ENCODE measurements at regions not wholly inside any gene's neighbourhood (a gene's known extent, or its start where the extent isn't known, plus 50 kb on each side); places are given as distances from the start of the nearest gene placed in this dataset.
A peak's percentile ranks its signal among the peaks of the same experiment; 100 is the strongest.

- DNase-seq, result no peak
Observed at GRCh38 chr4:179941911-179942310, 2301.3 kb upstream of the TENM3 start.

GRCh38 chr4:179976777-179977176 is 2266.4 kb upstream of the TENM3 start:
- no peak for DNase-seq

DNA sequence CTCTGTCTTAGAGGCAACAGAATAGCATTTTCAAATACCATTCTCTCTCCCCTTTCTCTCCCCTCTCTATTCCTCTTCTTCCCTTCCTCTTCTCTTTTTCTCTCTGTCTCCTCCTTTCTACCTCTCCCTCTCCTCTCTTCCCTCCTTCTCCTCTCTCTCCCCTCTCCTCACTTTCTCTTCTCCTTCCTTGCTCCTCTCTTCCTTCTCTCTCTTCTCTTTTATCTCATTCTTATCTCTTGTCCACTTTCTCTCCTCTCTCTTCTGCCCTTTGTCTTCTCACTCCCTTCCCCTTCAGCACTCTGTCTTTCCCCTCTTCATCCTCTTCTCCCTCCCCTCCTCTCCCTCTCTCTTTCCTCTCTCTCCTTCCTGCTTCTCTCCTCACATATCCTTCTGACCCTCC is 2265.8 kb upstream of the TENM3 start:
- no peak for DNase-seq

- no peak for DNase-seq
Observed at GRCh38 chr4:179981161-179981560, 2262.0 kb upstream of the TENM3 start.

- DNase-seq, result peak; percentile 37
Observed at GRCh38 chr4:179989975-179990374, 2253.2 kb upstream of the TENM3 start.

DNA sequence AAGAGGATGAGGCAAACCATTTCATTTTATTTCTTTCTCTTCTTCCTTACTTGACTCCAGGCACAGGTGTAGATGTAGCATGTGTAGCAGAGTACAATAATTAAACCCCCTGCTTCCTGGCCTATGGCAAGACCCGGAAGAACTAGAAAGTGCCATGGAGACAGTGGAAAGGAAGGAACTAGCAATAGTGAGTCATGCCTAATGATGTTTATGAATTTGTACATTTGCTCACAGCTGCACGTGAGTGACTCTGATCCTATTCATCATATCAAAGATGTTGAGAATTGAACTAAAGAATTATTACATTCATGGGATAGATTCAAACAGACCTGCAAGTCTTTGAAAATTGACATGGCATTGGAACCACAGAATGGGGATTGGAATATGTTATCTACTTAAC is 2233.9 kb upstream of the TENM3 start:
- DNase-seq, result no peak

- peak; percentile 29 for DNase-seq
Observed at GRCh38 chr4:180028682-180029081, 2214.5 kb upstream of the TENM3 start.

GRCh38 chr4:180031330-180031729 is 2211.9 kb upstream of the TENM3 start:
- no peak for DNase-seq

- DNase-seq, result no peak
Observed at GRCh38 chr4:180041576-180041975, 2201.6 kb upstream of the TENM3 start.

DNA sequence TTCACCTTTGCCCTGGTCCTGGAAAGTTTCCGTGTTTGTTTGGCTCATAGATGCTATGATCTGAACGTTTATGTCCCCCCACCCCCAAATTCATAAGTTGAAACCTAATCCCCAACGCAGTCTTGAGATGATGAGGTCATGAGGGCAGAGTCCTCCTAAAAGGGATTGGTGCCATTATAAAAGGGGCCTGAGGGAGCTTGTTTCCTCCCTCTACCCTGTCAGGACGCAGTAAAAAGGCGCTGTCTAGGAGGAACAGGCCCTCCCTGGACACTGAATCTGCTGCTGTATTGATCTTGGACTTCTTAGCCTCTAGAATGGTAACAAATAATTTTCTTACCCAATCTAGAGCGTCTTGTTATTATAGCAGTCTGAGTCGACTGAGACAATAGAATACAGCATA is 2190.6 kb upstream of the TENM3 start:
- DNase-seq, result no peak

DNA sequence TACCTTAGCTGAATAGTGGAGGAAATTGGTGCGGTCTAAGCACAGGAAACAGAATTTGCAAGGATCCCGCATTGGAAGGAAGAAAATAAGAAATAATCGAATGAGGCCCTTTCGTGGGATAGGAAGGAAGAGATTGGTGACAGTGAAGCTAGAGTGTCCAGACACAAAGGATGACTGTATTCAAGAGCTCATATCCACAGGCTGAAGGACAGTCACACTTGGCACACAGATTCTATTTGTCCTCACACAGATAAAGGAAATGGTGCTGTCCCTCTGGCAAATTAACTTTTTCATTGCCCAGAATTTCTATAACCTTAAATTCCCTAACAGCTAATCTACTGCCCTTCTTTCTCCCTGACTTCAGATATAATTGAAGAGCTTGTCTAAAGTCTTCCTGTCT is 2188.9 kb upstream of the TENM3 start:
- DNase-seq, result no peak

DNA sequence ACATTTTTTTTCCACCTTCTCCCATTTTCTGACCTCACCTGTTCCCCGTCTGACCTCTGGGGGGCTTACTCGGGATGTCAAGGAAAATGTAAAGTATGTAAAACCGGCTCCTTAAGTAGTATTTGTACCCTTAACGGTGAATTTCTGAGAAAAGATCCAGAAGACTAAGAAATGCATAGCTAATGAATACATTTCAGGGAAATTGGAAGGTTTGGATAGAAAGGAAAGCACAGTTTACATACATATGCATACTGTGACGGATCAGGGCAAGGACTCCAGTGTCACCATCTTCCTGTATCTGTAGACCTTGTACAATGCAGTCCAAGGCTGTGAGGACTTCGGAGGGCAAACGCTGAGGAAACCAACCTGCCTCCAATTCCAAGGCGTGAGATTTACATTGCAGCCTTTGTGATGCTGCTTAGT is 2185.9 kb upstream of the TENM3 start:
- DNase-seq, result no peak

DNA sequence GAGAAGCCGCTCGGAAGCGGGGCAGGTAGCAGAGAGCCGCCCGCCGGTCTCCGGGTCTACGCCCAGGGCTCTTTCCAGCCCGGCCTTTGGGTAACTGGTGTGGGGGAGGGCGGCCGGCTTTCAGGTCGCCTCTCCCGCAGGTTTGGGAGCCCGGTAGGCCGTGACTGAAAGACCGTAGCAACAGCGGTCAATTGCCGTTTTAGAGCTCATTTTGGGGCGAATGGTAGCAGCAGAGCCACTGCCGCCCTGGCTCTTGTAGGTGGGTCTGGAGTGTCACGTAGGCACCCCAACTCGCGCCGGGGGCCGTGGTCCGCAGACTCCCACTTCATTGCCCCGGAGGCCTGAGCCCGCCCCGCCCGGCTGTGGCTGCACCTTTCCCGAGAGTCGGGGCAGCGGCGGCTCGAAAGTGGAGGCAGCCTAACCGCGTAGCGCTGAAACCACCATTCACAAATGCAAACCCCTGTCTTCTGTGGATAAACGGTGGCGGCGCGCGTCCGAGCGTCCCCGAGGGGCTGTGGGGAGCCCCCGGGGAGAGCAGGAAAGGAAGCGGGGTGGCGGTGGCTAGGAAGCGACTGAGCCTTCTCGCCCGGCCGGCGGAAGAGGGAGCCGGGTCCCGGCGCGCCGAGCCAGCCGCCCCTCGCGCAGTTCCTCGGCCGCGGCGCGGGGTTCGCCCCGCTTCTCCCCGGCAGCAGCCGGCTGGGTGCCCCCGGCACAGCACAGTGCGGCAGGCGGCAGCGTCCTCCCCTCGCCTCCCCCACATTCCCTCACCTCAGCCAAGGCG is 2185.1 kb upstream of the TENM3 start:
- DNase-seq, result no peak

GRCh38 chr4:180058691-180059215 is 2184.4 kb upstream of the TENM3 start:
- DNase-seq, result no peak

DNA sequence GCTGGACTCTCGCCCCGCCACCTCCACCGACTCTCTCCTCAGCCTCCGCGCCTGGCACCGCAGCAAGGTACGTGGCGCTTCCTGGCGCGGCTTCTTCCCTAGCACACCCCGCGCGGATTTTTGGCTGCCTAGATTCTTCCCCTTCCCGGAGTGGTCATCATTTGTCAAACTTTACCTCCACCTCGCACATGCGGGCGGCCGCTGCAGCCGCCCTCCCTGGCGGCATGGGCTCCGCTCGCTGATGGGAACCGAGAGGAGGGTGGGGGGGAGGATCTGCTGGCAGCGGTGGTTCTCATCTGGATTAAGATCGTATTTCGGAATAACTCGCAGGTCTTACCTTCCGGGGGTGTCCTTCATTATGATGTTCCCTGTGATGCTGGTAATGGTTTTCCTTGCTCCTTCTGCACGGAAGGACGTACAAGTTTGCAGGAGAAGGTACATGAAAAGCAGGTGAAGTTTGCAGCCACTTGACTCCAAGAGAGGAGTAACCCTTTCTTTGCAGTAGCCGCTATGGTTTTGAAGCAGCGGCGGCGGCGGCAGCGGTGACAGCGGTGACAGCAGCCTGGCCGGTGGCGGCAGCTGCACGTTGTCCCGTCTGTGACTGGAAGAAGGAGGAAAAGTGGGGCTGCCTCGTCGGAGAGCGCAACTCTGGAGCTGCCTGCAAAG is 2183.9 kb upstream of the TENM3 start:
- no peak for DNase-seq

GRCh38 chr4:180060159-180060889 is 2182.9 kb upstream of the TENM3 start:
- DNase-seq, result no peak

GRCh38 chr4:180081072-180081471 is 2162.1 kb upstream of the TENM3 start:
- DNase-seq, result no peak

DNA sequence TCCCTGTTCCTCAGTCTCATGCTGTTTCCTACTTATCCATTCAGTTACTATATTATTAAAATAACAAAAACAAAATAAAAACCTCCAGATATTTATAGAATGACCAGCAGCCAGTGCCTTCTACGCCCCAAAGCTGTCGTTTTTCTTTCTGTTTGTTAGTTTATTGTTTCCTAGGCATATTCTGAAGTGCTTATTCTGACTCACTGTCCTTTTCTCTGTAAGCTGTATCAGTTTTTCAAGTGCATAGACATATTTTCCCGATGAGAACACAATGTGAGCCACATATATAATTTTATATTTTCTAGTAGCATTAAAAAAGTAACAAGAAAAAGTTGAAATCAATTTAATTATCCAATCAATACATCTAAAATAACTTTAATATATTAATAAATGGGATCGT is 2158.6 kb upstream of the TENM3 start:
- DNase-seq, result no peak

GRCh38 chr4:180086480-180087190 is 2156.6 kb upstream of the TENM3 start:
- DNase-seq, result no peak

DNA sequence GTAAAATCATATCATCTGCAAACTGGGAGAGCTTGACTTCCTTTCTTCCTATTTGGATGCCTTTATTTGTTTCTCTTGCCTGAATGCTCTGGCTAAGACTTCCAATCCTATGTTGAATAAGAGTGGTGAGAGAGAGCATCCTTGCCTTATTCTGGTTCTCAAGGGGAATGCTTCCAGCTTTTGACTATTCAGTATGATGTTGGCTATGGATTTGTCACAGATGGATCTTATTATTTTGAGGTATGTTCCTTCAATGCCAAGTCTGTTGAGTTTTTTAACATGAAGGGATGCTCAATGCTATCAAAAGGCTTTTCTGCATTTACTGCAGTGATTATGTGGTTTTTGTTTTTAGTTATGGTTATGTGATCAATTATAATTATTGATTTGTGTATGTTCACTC is 2144.6 kb upstream of the TENM3 start:
- no peak for DNase-seq

- DNase-seq, result no peak
Observed at GRCh38 chr4:180099957-180100356, 2143.2 kb upstream of the TENM3 start.

GRCh38 chr4:180100433-180101344 is 2142.5 kb upstream of the TENM3 start:
- DNase-seq, result no peak
